K562 (cell line): ENCODE measurements at regions not wholly inside any gene's neighbourhood (a gene's known extent, or its start where the extent isn't known, plus 50 kb on each side); places are given as distances from the start of the nearest gene placed in this dataset.
"Not testable (repeated sequence)": the region's sequence is repeated elsewhere in the genome, so short reads cannot be mapped to it uniquely, and the experiment has no call there.

Experiments used
- CTCF ChIP-seq, 3 experiments: IDR thresholded peaks in 2 of 3; conservative IDR thresholded peaks in 1 of 3; 2 replicates each; pipeline ENCODE4 v1.5.1; 2011 to 2012; ENCODE audit warnings: low read length in 3 of 3, mild to moderate bottlenecking in 3 of 3, control low read depth in 2 of 3, improper control_type of control experiment in 1 of 3, inconsistent platforms in 1 of 3, low read depth in 1 of 3, mixed read lengths in 1 of 3, moderate library complexity in 1 of 3; ENCODE audit not compliant: insufficient read depth in 2 of 3
- FOXK1 ChIP-seq: sonication (generic); formaldehyde crosslinking; IDR thresholded peaks from 2 replicates; pipeline ENCODE4 v1.8.0; 2022; ENCODE audit warnings: missing genetic modification reagents, mild to moderate bottlenecking, borderline replicate concordance
- ZNF217 ChIP-seq: sonication (generic); formaldehyde crosslinking; IDR thresholded peaks from 2 replicates; pipeline ENCODE4 v1.8.0; 2022; ENCODE audit warnings: mild to moderate bottlenecking, missing genetic modification reagents
- TF ChIP-seq, protein P1 (sequence below), 3 experiments: fragments of 200-800 bp in 1 of 3; sonication (Bioruptor generic) in 1 of 3; sonication (generic) in 1 of 3; formaldehyde crosslinking in 1 of 3; IDR thresholded peaks; 2 replicates each; pipeline versions ENCODE4 v1.6.1 to v1.8.0; 2016 to 2022; ENCODE audit warnings: mild to moderate bottlenecking in 2 of 3, missing compliant biosample characterization in 2 of 3, missing genetic modification characterization in 2 of 3, missing genetic modification reagents in 1 of 3

- TF ChIP-seq, protein P1, sequence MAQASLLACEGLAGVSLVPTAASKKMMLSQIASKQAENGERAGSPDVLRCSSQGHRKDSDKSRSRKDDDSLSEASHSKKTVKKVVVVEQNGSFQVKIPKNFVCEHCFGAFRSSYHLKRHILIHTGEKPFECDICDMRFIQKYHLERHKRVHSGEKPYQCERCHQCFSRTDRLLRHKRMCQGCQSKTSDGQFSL (CRISPR knock-in tag; IDR thresholded peaks at IDR 0.05) = not testable (repeated sequence)
- TF ChIP-seq, protein P1 (tag; IDR thresholded peaks at IDR 0.05) = not testable (repeated sequence)
- TF ChIP-seq CTCF (IDR thresholded peaks at IDR 0.05 in 2 of 3, conservative IDR thresholded peaks at IDR 0.05 in 1 of 3; ENCODE audit: insufficient read depth in 2 of 3, low read depth in 1 of 3, low read length in 3 of 3); ZNF217; FOXK1 (CRISPR knock-in tag): not testable (repeated sequence)
These were observed 129.3 kb downstream of the ZMAT3 start for GRCh38 chr3:178942261-178942660.
